GM12891 (cell line): ENCODE measurements at regions not wholly inside any gene's neighbourhood (a gene's known extent, or its start where the extent isn't known, plus 50 kb on each side); places are given as distances from the start of the nearest gene placed in this dataset.
A peak's percentile ranks its signal among the peaks of the same experiment; 100 is the strongest.
"Not testable (repeated sequence)": the region's sequence is repeated elsewhere in the genome, so short reads cannot be mapped to it uniquely, and the experiment has no call there.

ENCODE experiments used
- DNase-seq: peaks from one replicate; pipeline ENCODE4 v3.0.0; 2011; ENCODE audit warnings: low spot score; ENCODE audit not compliant: insufficient read length
- FAIRE-seq: peaks from 2 replicates; lab custom pipeline; 2011; peaks lifted over from hg19 to GRCh38; lab: Jason Lieb, UNC
- PAX5 ChIP-seq: IDR thresholded peaks from 2 replicates; pipeline ENCODE4 v1.6.1; 2011; ENCODE audit warnings: low read length, moderate library complexity, mild to moderate bottlenecking; ENCODE audit not compliant: insufficient read depth, severe bottlenecking
- POLR2A ChIP-seq: IDR thresholded peaks from 2 replicates; pipeline ENCODE4 v1.6.1; 2011; ENCODE audit warnings: low read depth, low read length, control low read depth
- POLR2AphosphoS5 ChIP-seq: IDR thresholded peaks from 2 replicates; pipeline ENCODE4 v1.6.1; 2011; ENCODE audit warnings: low read depth, low read length, control low read depth
- POU2F2 ChIP-seq: IDR thresholded peaks from 2 replicates; pipeline ENCODE4 v1.6.1; 2011; ENCODE audit warnings: low read depth, mild to moderate bottlenecking, control low read depth, low read length, moderate library complexity
- SPI1 ChIP-seq: IDR thresholded peaks from 2 replicates; pipeline ENCODE4 v1.6.1; 2011; ENCODE audit warnings: low read depth, low read length, control low read depth
- TAF1 ChIP-seq: IDR thresholded peaks from 2 replicates; pipeline ENCODE4 v1.6.1; 2011; ENCODE audit warnings: low read depth, low read length, control low read depth

DNA sequence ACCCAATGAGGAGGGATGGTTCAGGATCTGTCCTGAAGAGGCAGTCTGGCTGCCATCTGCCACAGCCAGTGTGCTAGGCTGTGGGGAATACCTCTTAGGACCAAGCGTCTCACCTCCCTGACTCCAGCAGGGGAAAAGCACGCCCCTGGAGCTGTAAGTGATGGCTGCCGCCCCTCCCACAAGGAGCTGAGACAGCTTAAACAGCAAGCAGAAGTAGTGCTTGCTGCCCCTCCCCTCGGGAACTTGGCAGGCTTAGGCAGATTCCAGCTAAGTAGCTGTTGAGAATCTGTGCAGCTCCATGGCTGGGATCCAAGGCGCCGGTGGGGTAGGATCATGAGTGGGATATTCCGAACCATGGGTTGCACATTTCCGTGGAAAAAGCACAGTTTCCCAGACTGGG lies 360.4 kb upstream of the MDGA2 start:
- no peak for TF ChIP-seq TAF1
- no peak for DNase-seq
- no peak for FAIRE-seq

DNA sequence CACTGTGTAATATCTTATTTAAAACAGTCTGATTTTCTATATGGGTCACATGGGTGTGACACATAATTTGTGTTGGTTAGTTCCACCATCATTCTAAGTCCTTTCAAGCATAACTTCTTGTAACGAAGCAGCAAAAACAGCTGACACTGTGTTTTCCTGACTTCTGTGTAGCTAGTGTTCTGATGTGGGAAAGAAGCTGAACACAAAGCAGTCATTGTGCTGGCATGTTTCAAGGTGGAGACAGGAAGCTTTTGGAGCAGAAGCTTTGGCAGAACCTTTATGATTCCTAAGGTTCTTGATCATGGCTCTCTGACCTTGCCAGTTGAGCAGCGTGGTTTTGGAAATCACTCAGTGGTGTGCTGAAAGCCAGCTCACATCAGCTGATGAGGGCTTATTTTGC lies 351.7 kb upstream of the MDGA2 start:
- FAIRE-seq (no peak), DNase-seq (no peak)
- TF ChIP-seq SPI1 (no peak), POLR2A (no peak), POU2F2 (no peak), PAX5 (no peak), TAF1 (no peak), POLR2AphosphoS5 (no peak)

- TF ChIP-seq POLR2A: no peak
- TF ChIP-seq PAX5: no peak
- no peak for TF ChIP-seq SPI1
- TF ChIP-seq POU2F2: no peak
- TF ChIP-seq POLR2AphosphoS5: no peak
- no peak for TF ChIP-seq TAF1
- no peak for FAIRE-seq
- no peak for DNase-seq
These were observed 348.5 kb upstream of the MDGA2 start for GRCh38 chr14:48023881-48024280.

GRCh38 chr14:48011484-48011883 lies 336.1 kb upstream of the MDGA2 start:
- FAIRE-seq, DNase-seq: not testable (repeated sequence)

DNA sequence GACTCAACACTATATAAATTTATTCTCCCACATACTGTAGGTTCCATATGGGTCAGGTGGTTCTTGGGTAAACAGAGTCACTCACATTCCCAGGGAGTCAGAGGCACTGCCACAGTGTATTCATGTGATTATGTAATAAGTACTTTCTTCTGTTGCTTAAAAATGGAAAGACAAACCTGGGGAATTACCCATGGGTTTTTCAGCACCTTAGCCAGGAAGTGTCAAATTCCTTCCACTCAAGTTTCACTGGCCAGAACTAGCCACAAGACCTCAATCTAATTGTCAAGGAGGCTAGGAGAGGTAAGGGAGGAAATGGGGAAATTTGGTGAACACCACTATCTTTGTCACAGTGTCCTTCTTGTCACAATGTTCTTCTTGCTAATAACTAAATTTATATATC lies 333.2 kb upstream of the MDGA2 start:
- DNase-seq (no peak), FAIRE-seq (no peak)
- TF ChIP-seq SPI1 (no peak), POLR2A (no peak), POLR2AphosphoS5 (no peak), POU2F2 (no peak), PAX5 (no peak), TAF1 (no peak)

DNA sequence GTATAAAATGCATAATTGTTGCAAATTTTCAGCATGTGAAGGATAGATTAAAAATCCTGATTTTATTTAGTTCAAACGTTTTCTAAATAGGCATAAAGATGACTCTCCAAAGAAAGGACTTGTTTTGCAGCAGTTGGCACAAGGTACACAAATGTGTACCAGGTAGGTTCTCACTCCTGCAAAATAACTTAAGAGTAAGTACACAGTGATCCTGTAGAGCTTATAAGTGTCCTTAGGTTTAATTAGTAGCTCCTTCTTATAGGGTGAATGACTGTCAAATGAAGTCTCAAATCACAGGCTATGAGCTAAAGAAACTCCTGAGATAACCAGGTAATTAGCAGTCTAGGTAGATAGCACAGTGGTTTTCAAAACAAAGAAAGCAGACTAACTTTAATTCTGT lies 330.6 kb upstream of the MDGA2 start:
- TF ChIP-seq POLR2A (no peak), POLR2AphosphoS5 (no peak), PAX5 (no peak), TAF1 (no peak), POU2F2 (no peak), SPI1 (no peak)
- FAIRE-seq (no peak), DNase-seq (no peak)

GRCh38 chr14:47993883-47994282 lies 318.5 kb upstream of the MDGA2 start:
- DNase-seq: no peak

GRCh38 chr14:47988175-47988574 lies 312.8 kb upstream of the MDGA2 start:
- DNase-seq (no peak), FAIRE-seq (no peak)
- TF ChIP-seq PAX5 (no peak), POU2F2 (no peak), SPI1 (no peak), POLR2AphosphoS5 (no peak), POLR2A (no peak), TAF1 (no peak)

More at GRCh38 chr14:47993883-47994282, 318.5 kb upstream of the MDGA2 start:
- TF ChIP-seq POLR2AphosphoS5: no peak
- TF ChIP-seq POLR2A: no peak
- TF ChIP-seq SPI1: peak; percentile 36; the same call in 1 of the 2 replicates
- no peak for TF ChIP-seq TAF1
- no peak for TF ChIP-seq POU2F2
- no peak for TF ChIP-seq PAX5
- FAIRE-seq: no peak

DNA sequence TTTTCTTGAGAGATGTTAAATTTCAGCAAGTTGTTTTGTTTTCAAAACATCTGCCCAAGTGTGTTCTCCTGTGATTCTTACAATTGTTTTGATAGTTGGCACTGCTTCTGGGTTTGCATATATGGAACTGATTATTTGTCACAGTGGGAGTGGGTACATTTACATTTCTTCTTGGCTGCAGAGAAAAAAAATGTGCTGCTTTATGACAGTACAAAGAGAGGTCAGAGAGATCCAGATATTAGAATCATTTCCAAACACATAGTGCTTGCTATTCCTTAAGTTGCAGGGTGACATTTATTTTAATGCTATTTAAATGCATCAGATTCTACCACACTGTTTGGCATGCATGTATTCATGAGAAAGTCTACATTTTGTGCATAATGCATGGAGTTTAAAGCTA lies 303.5 kb upstream of the MDGA2 start:
- FAIRE-seq (no peak), DNase-seq (no peak)
- no peak for TF ChIP-seq POLR2A
- no peak for TF ChIP-seq SPI1
- no peak for TF ChIP-seq POU2F2
- no peak for TF ChIP-seq POLR2AphosphoS5
- no peak for TF ChIP-seq PAX5
- no peak for TF ChIP-seq TAF1

GRCh38 chr14:47976139-47976538 lies 300.7 kb upstream of the MDGA2 start:
- DNase-seq (no peak), FAIRE-seq (no peak)
- no peak for TF ChIP-seq TAF1

DNA sequence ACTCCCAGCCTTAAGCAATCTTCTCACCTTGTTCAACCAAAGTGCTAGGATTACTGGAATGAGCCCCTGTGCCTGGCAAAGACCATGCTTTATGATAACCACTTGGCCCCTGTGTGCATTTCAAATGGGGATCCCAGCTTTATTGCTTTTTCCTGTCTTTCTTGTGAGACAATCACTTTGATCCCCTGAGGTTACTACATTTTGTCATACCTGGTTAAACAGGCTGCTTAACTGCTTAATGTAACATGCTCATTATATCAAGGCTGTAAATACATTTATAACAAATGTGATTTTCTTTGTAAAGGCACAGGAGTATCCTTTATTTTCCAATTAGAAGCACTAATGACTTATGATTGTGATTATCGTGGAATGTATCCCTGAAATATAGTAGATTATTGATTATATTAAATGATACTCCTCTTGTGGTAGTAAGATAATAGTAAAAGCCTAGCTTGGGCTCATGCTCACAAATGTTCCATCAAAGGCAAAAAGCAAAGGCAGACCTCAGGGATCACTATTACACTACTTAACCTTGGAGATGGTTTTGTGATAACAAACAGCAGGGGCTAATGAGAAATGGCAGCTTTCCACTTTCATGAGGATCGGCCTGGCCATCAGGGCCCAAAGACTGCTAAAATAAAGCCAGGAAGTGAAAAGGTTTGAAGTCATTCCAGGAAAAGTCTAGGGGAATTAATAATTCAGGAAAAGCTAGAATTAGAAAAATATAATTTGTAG lies 290.8 kb upstream of the MDGA2 start:
- no peak for FAIRE-seq
- TF ChIP-seq POLR2AphosphoS5: no peak
- no peak for TF ChIP-seq SPI1
- no peak for TF ChIP-seq POLR2A
- TF ChIP-seq TAF1: no peak
- no peak for TF ChIP-seq POU2F2
- TF ChIP-seq PAX5: no peak

More for the DNA sequence above, 290.8 kb upstream of the MDGA2 start:
- DNase-seq: no peak
